Brain pericyte (primary cell): ENCODE measurements at regions not wholly inside any gene's neighbourhood (a gene's known extent, or its start where the extent isn't known, plus 50 kb on each side); places are given as distances from the start of the nearest gene placed in this dataset.

ENCODE experiments used
- DNase-seq: peaks from one replicate; pipeline ENCODE4 v3.0.0-alpha.2; 2012; ENCODE audit warnings: low read depth, low spot score

GRCh38 chr10:3858051-3858845 lies 73.2 kb upstream of the KLF6 start:
- DNase-seq = no peak

GRCh38 chr10:3857318-3857717 lies 72.3 kb upstream of the KLF6 start:
- no peak for DNase-seq

GRCh38 chr10:3856593-3856992 lies 71.6 kb upstream of the KLF6 start:
- no peak for DNase-seq

GRCh38 chr10:3853547-3854303 lies 68.7 kb upstream of the KLF6 start:
- DNase-seq = no peak

- no peak for DNase-seq
These were observed 68.0 kb upstream of the KLF6 start for GRCh38 chr10:3853016-3853415.

GRCh38 chr10:3852147-3852904 lies 67.3 kb upstream of the KLF6 start:
- peak; percentile 90 for DNase-seq

GRCh38 chr10:3850999-3851937 lies 66.3 kb upstream of the KLF6 start:
- no peak for DNase-seq

- no peak for DNase-seq
These were observed 64.0 kb upstream of the KLF6 start for GRCh38 chr10:3848775-3849635.

GRCh38 chr10:3848005-3848774 lies 63.2 kb upstream of the KLF6 start:
- DNase-seq = no peak

- no peak for DNase-seq
These were observed 61.7 kb upstream of the KLF6 start for GRCh38 chr10:3846736-3847135.

- no peak for DNase-seq
These were observed 59.5 kb upstream of the KLF6 start for GRCh38 chr10:3844491-3845025.

GRCh38 chr10:3838460-3839437 lies 53.7 kb upstream of the KLF6 start:
- no peak for DNase-seq

- no peak for DNase-seq
These were observed 52.8 kb upstream of the KLF6 start for GRCh38 chr10:3837647-3838459.

GRCh38 chr10:3836222-3836820 lies 51.3 kb upstream of the KLF6 start:
- no peak for DNase-seq

- DNase-seq = no peak
These were observed 50.8 kb upstream of the KLF6 start for GRCh38 chr10:3835770-3836169.

GRCh38 chr10:3834947-3835346 lies 49.9 kb upstream of the KLF6 start:
- no peak for DNase-seq
